Hepatocyte (in vitro differentiated cells): ENCODE measurements at regions not wholly inside any gene's neighbourhood (a gene's known extent, or its start where the extent isn't known, plus 50 kb on each side); places are given as distances from the start of the nearest gene placed in this dataset.

ENCODE experiments used
- DNase-seq: peaks from one replicate; pipeline ENCODE4 v3.0.0-alpha.2; 2016; ENCODE audit warnings: low spot score
- H2AFZ ChIP-seq: fragments of 200-600 bp; sonication (generic); 2 replicates; pipeline ENCODE4 v1.6.0; 2016; ENCODE audit warnings: antibody characterized with exemption, mild to moderate bottlenecking
- H3K27ac ChIP-seq: fragments of 200-600 bp; sonication (generic); 2 replicates; pipeline ENCODE4 v1.5.1; 2016; ENCODE audit warnings: mild to moderate bottlenecking
- H3K27me3 ChIP-seq: fragments of 200-600 bp; sonication (generic); 2 replicates; pipeline ENCODE4 v1.6.1; 2016
- H3K36me3 ChIP-seq: fragments of 200-600 bp; sonication (generic); replicated peaks from 2 replicates; pipeline ENCODE4 v1.5.1; 2016; ENCODE audit warnings: low read depth; ENCODE audit not compliant: insufficient read depth
- H3K4me1 ChIP-seq: fragments of 200-600 bp; sonication (generic); 2 replicates; pipeline ENCODE4 v1.5.1; 2016; ENCODE audit warnings: mild to moderate bottlenecking, moderate library complexity; ENCODE audit not compliant: insufficient read depth
- H3K4me2 ChIP-seq: fragments of 200-600 bp; sonication (generic); 2 replicates; pipeline ENCODE4 v1.6.0; 2016
- H3K4me3 ChIP-seq: fragments of 200-600 bp; sonication (generic); 2 replicates; pipeline ENCODE4 v1.5.1; 2016; ENCODE audit warnings: mild to moderate bottlenecking
- H3K79me2 ChIP-seq: fragments of 200-600 bp; sonication (generic); 2 replicates; pipeline ENCODE4 v1.6.0; 2017; ENCODE audit warnings: mild to moderate bottlenecking
- H3K9me2 ChIP-seq: fragments of 200-600 bp; sonication (generic); replicated peaks from 2 replicates; pipeline ENCODE4 v1.6.0; 2017; ENCODE audit warnings: mild to moderate bottlenecking; ENCODE audit not compliant: insufficient read depth
- H3K9me3 ChIP-seq: fragments of 200-600 bp; sonication (generic); 2 replicates; pipeline ENCODE4 v1.5.1; 2016; ENCODE audit warnings: low read depth, mild to moderate bottlenecking
- H4K20me1 ChIP-seq: fragments of 200-600 bp; sonication (generic); 2 replicates; pipeline ENCODE4 v1.6.0; 2016; ENCODE audit warnings: mild to moderate bottlenecking; ENCODE audit not compliant: insufficient read depth, poor library complexity, severe bottlenecking
- CTCF ChIP-seq: fragments of 200-600 bp; sonication (generic); IDR thresholded peaks from 2 replicates; pipeline ENCODE4 v1.5.1; 2016; ENCODE audit warnings: antibody characterized with exemption, mild to moderate bottlenecking; ENCODE audit not compliant: poor library complexity
- EZH2 ChIP-seq: fragments of 200-600 bp; sonication (generic); IDR thresholded peaks from 2 replicates; pipeline ENCODE4 v1.6.1; 2016; ENCODE audit warnings: antibody characterized with exemption, mild to moderate bottlenecking, borderline replicate concordance
- EZH2phosphoT487 ChIP-seq: fragments of 200-600 bp; sonication (generic); IDR thresholded peaks from one replicate; pipeline ENCODE4 v1.6.1; 2018; ENCODE audit warnings: antibody characterized with exemption, mild to moderate bottlenecking, low read depth, moderate library complexity; ENCODE audit not compliant: unreplicated experiment, severe bottlenecking
- whole genome bisulfite sequencing: methylation state at CpG from one replicate; pipeline ENCODE4 v1.1.6; 2016; ENCODE audit warnings: low lambda C conversion rate; ENCODE audit errors: missing lambda C conversion rate; 5-methylcytosine and 5-hydroxymethylcytosine counted together

GRCh38 chr14:34072401-34072800 is 121.5 kb upstream of the EGLN3 start:
- no peak overlapping the region for H3K4me3 ChIP-seq
- H3K9me2 ChIP-seq = no peaks in the 10 kb centered on the region
- no peak overlapping the region for H2AFZ ChIP-seq
- no peaks in the 10 kb centered on the region for H3K9me3 ChIP-seq
- DNase-seq = no peak
- H3K4me1 ChIP-seq = no peaks in the 10 kb centered on the region
- no peaks in the 10 kb centered on the region for H4K20me1 ChIP-seq
- TF ChIP-seq EZH2phosphoT487 (no peak), EZH2 (no peak), CTCF (no peak)
- H3K27me3 ChIP-seq = no peaks in the 10 kb centered on the region
- no peak overlapping the region for H3K4me2 ChIP-seq
- H3K36me3 ChIP-seq = no peaks in the 10 kb centered on the region
- H3K27ac ChIP-seq = no peak overlapping the region
- no peaks in the 10 kb centered on the region for H3K79me2 ChIP-seq
- 98% methylated on average over 3 of the region's 3 CpGs for WGBS

GRCh38 chr14:34070917-34071407 is 120.1 kb upstream of the EGLN3 start:
- Histone ChIP-seq H3K4me3 (no peak overlapping the region), H3K4me2 (no peak overlapping the region), H3K27me3 (no peaks in the 10 kb centered on the region), H3K27ac (no peak overlapping the region), H3K36me3 (no peaks in the 10 kb centered on the region), H2AFZ (no peak overlapping the region), H3K4me1 (no peaks in the 10 kb centered on the region), H3K9me3 (no peaks in the 10 kb centered on the region), H3K79me2 (no peaks in the 10 kb centered on the region), H4K20me1 (no peaks in the 10 kb centered on the region), H3K9me2 (no peaks in the 10 kb centered on the region)
- DNase-seq = no peak
- WGBS = 69% methylated on average over 3 of the region's 3 CpGs
- TF ChIP-seq EZH2 = no peak
- no peak for TF ChIP-seq EZH2phosphoT487
- no peak for TF ChIP-seq CTCF

- no peak overlapping the region for H3K4me3 ChIP-seq
- 49% methylated on average over 3 of the region's 3 CpGs for WGBS
- H3K9me2 ChIP-seq = no peaks in the 10 kb centered on the region
- TF ChIP-seq EZH2phosphoT487 (no peak), EZH2 (no peak), CTCF (no peak)
- H3K4me1 ChIP-seq = no peaks in the 10 kb centered on the region
- H3K36me3 ChIP-seq = no peaks in the 10 kb centered on the region
- H3K27me3 ChIP-seq = no peaks in the 10 kb centered on the region
- H2AFZ ChIP-seq = no peak overlapping the region
- no peaks in the 10 kb centered on the region for H4K20me1 ChIP-seq
- no peaks in the 10 kb centered on the region for H3K79me2 ChIP-seq
- no peak overlapping the region for H3K27ac ChIP-seq
- DNase-seq = no peak
- H3K4me2 ChIP-seq = no peak overlapping the region
- H3K9me3 ChIP-seq = no peaks in the 10 kb centered on the region
Measured at GRCh38 chr14:34069854-34070582, 119.1 kb upstream of the EGLN3 start.
